GM12864 (cell line): ENCODE measurements at regions not wholly inside any gene's neighbourhood (a gene's known extent, or its start where the extent isn't known, plus 50 kb on each side); places are given as distances from the start of the nearest gene placed in this dataset.

Source experiments
- DNase-seq: peaks from one replicate; pipeline ENCODE4 v3.0.0-alpha.2; 2011; ENCODE audit warnings: low read depth
- H3K4me3 ChIP-seq: 2 replicates; pipeline ENCODE4 v1.5.1; 2011; ENCODE audit warnings: mild to moderate bottlenecking, low read depth, low read length, control low read depth
- CTCF ChIP-seq: IDR thresholded peaks from 2 replicates; pipeline ENCODE4 v1.5.1; 2011; ENCODE audit warnings: low read depth, mild to moderate bottlenecking, moderate library complexity, low read length, control low read depth, inconsistent platforms; ENCODE audit errors: missing control alignments

GRCh38 chr20:22346716-22347115 lies 237.7 kb downstream of the FOXA2 start:
- H3K4me3 ChIP-seq, result no peak overlapping the region
- no peak for TF ChIP-seq CTCF
- no peak for DNase-seq

GRCh38 chr20:22343612-22344011 lies 240.8 kb downstream of the FOXA2 start:
- no peak for DNase-seq
- no peak overlapping the region for H3K4me3 ChIP-seq
- no peak for TF ChIP-seq CTCF

- no peak overlapping the region for H3K4me3 ChIP-seq
- no peak for DNase-seq
- TF ChIP-seq CTCF, result no peak
Measured at GRCh38 chr20:22342410-22342809, 242.0 kb downstream of the FOXA2 start.

GRCh38 chr20:22341508-22341907 lies 242.9 kb downstream of the FOXA2 start:
- TF ChIP-seq CTCF, result no peak
- no peak for DNase-seq
- no peak overlapping the region for H3K4me3 ChIP-seq

- no peak for DNase-seq
- no peak for TF ChIP-seq CTCF
- no peak overlapping the region for H3K4me3 ChIP-seq
Measured at GRCh38 chr20:22339946-22340345, 244.4 kb downstream of the FOXA2 start.

- no peak overlapping the region for H3K4me3 ChIP-seq
- DNase-seq, result peak; percentile 24
- peak; percentile 68 for TF ChIP-seq CTCF
Measured at GRCh38 chr20:22339091-22339881, 245.1 kb downstream of the FOXA2 start.

GRCh38 chr20:22338140-22338708 lies 246.1 kb downstream of the FOXA2 start:
- H3K4me3 ChIP-seq, result no peak overlapping the region
- no peak for TF ChIP-seq CTCF
- DNase-seq, result no peak
